ENCODE measurements at regions not wholly inside any gene's neighbourhood (a gene's known extent, or its start where the extent isn't known, plus 50 kb on each side); places are given as distances from the start of the nearest gene placed in this dataset.

DNA sequence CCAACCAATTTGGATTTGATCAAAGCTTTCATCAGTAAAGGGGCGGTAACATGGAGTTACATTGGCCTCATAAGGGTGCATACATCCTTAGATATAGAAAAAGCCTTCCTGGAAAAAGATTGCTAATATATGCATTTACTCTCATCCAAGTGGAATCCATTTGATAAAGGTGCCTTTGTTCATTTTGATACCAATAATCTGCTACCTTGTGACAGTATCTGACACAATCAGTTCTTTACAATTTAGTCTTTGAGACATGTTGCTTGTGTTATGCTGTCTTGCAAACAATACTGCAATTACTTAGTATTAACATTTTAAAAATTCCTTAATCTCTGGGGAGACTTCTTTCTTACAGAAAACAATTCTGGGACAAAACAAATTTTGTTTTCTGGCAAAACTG lies 654.4 kb upstream of the SLC35B3 start:
- no TSS peak for BruUV-seq (replicated peaks)
- no peak overlapping the region for H3K4me3 ChIP-seq (ENCODE audit: insufficient read depth, low read depth, low read length)
- no peaks in the 10 kb centered on the region for H3K9me3 ChIP-seq (ENCODE audit: control insufficient read depth, insufficient read depth, low read length)
- CTCF ChIA-PET = no interaction called here
- POLR2A ChIA-PET (ENCODE audit: unreplicated experiment) = no interaction called here
- H3K9me1 ChIP-seq (ENCODE audit: insufficient read depth, low read length) = no peaks in the 10 kb centered on the region
- no peaks in the 10 kb centered on the region for H3K27me3 ChIP-seq (ENCODE audit: control insufficient read depth, insufficient read depth, low read length)
- no peak overlapping the region for H3K14ac ChIP-seq (replicated peaks; ENCODE audit: low read depth, low read length)
- H2AFZ ChIP-seq (replicated peaks; ENCODE audit: low read length, poor library complexity) = no peak overlapping the region
- in situ Hi-C loops (cut with MboI; ENCODE audit: low sequenced_read_pairs) (no loop called here), dilution Hi-C loops (cut with HindIII; ENCODE audit: low sequenced_read_pairs, unreplicated experiment) (no loop called here), intact Hi-C loops (cut with micrococcal nuclease) (no loop called here)
- no CpG with 5 or more reads among the region's 1 CpG for WGBS, 2 experiments (ENCODE audit: extremely low coverage in 2 of 2, insufficient read length in 1 of 2)
- H4K8ac ChIP-seq (ENCODE audit: low read depth in 2 of 2, low read length in 2 of 2) = no peak overlapping the region
- no peak overlapping the region for H4K91ac ChIP-seq (ENCODE audit: insufficient read depth, low read depth, low read length)
- no peaks in the 10 kb centered on the region for H3K36me3 ChIP-seq (ENCODE audit: control insufficient read depth, insufficient read depth, low read length)
- H3K4me1 ChIP-seq (ENCODE audit: control insufficient read depth, insufficient read depth, low read length) = no peaks in the 10 kb centered on the region
- no peak overlapping the region for H3K9ac ChIP-seq (ENCODE audit: low read depth, low read length)
- ATAC-seq (ENCODE audit: low read depth) (no peak), DNase-seq (no peak)
- no peak overlapping the region for H2BK5ac ChIP-seq (ENCODE audit: low read depth, low read length, poor library complexity, severe bottlenecking)
- H3K4me2 ChIP-seq (ENCODE audit: low read depth, low read length) = no peak overlapping the region
- H3K4ac ChIP-seq (ENCODE audit: low read depth, low read length) = no peak overlapping the region
- no peak overlapping the region for H3K18ac ChIP-seq (ENCODE audit: low read depth, low read length)
- no peak overlapping the region for H2AK9ac ChIP-seq (replicated peaks; ENCODE audit: low read depth, low read length, poor library complexity)
- no peak overlapping the region for H2BK120ac ChIP-seq (ENCODE audit: low read depth, low read length)
- no peak overlapping the region for H2BK15ac ChIP-seq (ENCODE audit: low read depth, low read length)
- no peak overlapping the region for H3K27ac ChIP-seq (ENCODE audit: insufficient read depth, low read length)
- H2AK5ac ChIP-seq (ENCODE audit: low read depth, low read length) = no peak overlapping the region
- H3K56ac ChIP-seq (ENCODE audit: extremely low read depth, insufficient read depth, low read length) = no peak overlapping the region
- H4K20me1 ChIP-seq (ENCODE audit: insufficient read depth, low read length) = no peaks in the 10 kb centered on the region
- no peak overlapping the region for H2BK20ac ChIP-seq (ENCODE audit: low read depth, low read length)
- no peak overlapping the region for H4K5ac ChIP-seq (ENCODE audit: low read depth, low read length)
- TF ChIP-seq MXI1 (IDR thresholded peaks at IDR 0.05; ENCODE audit: borderline replicate concordance, low read depth, low read length) (no peak), MAFK (IDR thresholded peaks at IDR 0.05; ENCODE audit: low read depth, low read length) (no peak), NFE2L2 (IDR thresholded peaks at IDR 0.05; ENCODE audit: low read depth, low read length) (no peak), RFX5 (IDR thresholded peaks at IDR 0.05; ENCODE audit: low read depth, low read length) (no peak), MAZ (IDR thresholded peaks at IDR 0.05; ENCODE audit: borderline replicate concordance, low read depth, low read length) (no peak), POLR2A (IDR thresholded peaks at IDR 0.05; ENCODE audit: low read depth, low read length) (no peak), FOS (IDR thresholded peaks at IDR 0.05; ENCODE audit: low read depth, low read length) (no peak), SMC3 (IDR thresholded peaks at IDR 0.05; ENCODE audit: low read depth, low read length) (no peak), RCOR1 (IDR thresholded peaks at IDR 0.05; ENCODE audit: insufficient replicate concordance, low read length) (no peak), BHLHE40 (IDR thresholded peaks at IDR 0.05; ENCODE audit: low read depth, low read length) (no peak), RAD21 (IDR thresholded peaks at IDR 0.05; ENCODE audit: low read length) (no peak), CHD1 (IDR thresholded peaks at IDR 0.05; ENCODE audit: low read depth, low read length) (no peak), CEBPB (IDR thresholded peaks at IDR 0.05; ENCODE audit: low read depth, low read length) (no peak)
- TF ChIP-seq, protein P1, sequence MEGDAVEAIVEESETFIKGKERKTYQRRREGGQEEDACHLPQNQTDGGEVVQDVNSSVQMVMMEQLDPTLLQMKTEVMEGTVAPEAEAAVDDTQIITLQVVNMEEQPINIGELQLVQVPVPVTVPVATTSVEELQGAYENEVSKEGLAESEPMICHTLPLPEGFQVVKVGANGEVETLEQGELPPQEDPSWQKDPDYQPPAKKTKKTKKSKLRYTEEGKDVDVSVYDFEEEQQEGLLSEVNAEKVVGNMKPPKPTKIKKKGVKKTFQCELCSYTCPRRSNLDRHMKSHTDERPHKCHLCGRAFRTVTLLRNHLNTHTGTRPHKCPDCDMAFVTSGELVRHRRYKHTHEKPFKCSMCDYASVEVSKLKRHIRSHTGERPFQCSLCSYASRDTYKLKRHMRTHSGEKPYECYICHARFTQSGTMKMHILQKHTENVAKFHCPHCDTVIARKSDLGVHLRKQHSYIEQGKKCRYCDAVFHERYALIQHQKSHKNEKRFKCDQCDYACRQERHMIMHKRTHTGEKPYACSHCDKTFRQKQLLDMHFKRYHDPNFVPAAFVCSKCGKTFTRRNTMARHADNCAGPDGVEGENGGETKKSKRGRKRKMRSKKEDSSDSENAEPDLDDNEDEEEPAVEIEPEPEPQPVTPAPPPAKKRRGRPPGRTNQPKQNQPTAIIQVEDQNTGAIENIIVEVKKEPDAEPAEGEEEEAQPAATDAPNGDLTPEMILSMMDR (conservative IDR thresholded peaks at IDR 0.05; ENCODE audit: low read depth, low read length) = no peak
- TF ChIP-seq, protein P2, sequence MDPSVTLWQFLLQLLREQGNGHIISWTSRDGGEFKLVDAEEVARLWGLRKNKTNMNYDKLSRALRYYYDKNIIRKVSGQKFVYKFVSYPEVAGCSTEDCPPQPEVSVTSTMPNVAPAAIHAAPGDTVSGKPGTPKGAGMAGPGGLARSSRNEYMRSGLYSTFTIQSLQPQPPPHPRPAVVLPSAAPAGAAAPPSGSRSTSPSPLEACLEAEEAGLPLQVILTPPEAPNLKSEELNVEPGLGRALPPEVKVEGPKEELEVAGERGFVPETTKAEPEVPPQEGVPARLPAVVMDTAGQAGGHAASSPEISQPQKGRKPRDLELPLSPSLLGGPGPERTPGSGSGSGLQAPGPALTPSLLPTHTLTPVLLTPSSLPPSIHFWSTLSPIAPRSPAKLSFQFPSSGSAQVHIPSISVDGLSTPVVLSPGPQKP (IDR thresholded peaks at IDR 0.05; ENCODE audit: borderline replicate concordance, low read depth, low read length) = no peak
- TF ChIP-seq, protein P3, sequence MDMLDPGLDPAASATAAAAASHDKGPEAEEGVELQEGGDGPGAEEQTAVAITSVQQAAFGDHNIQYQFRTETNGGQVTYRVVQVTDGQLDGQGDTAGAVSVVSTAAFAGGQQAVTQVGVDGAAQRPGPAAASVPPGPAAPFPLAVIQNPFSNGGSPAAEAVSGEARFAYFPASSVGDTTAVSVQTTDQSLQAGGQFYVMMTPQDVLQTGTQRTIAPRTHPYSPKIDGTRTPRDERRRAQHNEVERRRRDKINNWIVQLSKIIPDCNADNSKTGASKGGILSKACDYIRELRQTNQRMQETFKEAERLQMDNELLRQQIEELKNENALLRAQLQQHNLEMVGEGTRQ (IDR thresholded peaks at IDR 0.05; ENCODE audit: low read depth, low read length) = no peak
- H3K23ac ChIP-seq (ENCODE audit: low read depth, low read length) = no peak overlapping the region
- no peaks in the 10 kb centered on the region for H3K79me1 ChIP-seq (ENCODE audit: low read depth in 1 of 2, low read length in 2 of 2)
